ENCODE measurements at regions not wholly inside any gene's neighbourhood (a gene's known extent, or its start where the extent isn't known, plus 50 kb on each side); places are given as distances from the start of the nearest gene placed in this dataset.

- no peak for TF ChIP-seq PATZ1 (CRISPR knock-in tag; IDR thresholded peaks at IDR 0.05; ENCODE audit: borderline replicate concordance)
- TF ChIP-seq ZNF70 (CRISPR knock-in tag; IDR thresholded peaks at IDR 0.05) = no peak
- no peak for TF ChIP-seq GLIS3 (CRISPR knock-in tag; IDR thresholded peaks at IDR 0.05)
- TF ChIP-seq ZFP30 (CRISPR knock-in tag; IDR thresholded peaks at IDR 0.05) = no peak
- no peak for TF ChIP-seq BACH2 (CRISPR knock-in tag; IDR thresholded peaks at IDR 0.05; ENCODE audit: borderline replicate concordance)
These were observed 151.5 kb upstream of the CDYL start for GRCh38 chr6:4624726-4625125.

Measured in SK-N-SH treated with all-trans-retinoic acid at 6 μM for 48 hours (cell line).